Sigmoid colon (tissue), 6 donors: ENCODE measurements at regions not wholly inside any gene's neighbourhood (a gene's known extent, or its start where the extent isn't known, plus 50 kb on each side); places are given as distances from the start of the nearest gene placed in this dataset.

Source experiments
- DNase-seq: peaks from one replicate; pipeline ENCODE4 v3.0.0-alpha.2; 2019
- H3K27ac ChIP-seq, 4 donors: fragments of 200-600 bp; sonication (generic); one replicate each; pipeline ENCODE4 v1.5.1; 2016 to 2019; ENCODE audit warnings: mild to moderate bottlenecking in 1 of 4
- H3K27me3 ChIP-seq, 3 donors: fragments of 200-600 bp; sonication (generic); one replicate each; pipeline ENCODE4 v1.5.1; 2019; ENCODE audit warnings: mild to moderate bottlenecking in 1 of 3
- H3K36me3 ChIP-seq, 4 donors: fragments of 200-600 bp; sonication (generic); one replicate each; pipeline ENCODE4 v1.5.1; 2016 to 2019
- H3K4me1 ChIP-seq, 4 donors: fragments of 200-600 bp; sonication (generic); one replicate each; pipeline ENCODE4 v1.5.1; 2017 to 2019
- H3K4me3 ChIP-seq, 4 donors: fragments of 200-600 bp; sonication (generic); one replicate each; pipeline ENCODE4 v1.5.1; 2017 to 2019; ENCODE audit warnings: mild to moderate bottlenecking in 2 of 4, moderate library complexity in 1 of 4
- H3K9me3 ChIP-seq, 4 donors: fragments of 200-600 bp in 3 of 4; sonication (generic) in 3 of 4; one replicate each; pipeline versions ENCODE4 v1.5.1 to v1.6.1; 2013 to 2019
- EP300 ChIP-seq, 4 donors: sonication (generic); formaldehyde crosslinking; IDR thresholded peaks; one replicate each; pipeline ENCODE4 v1.6.1; 2017; ENCODE audit warnings: antibody characterized with exemption in 4 of 4
- POLR2A ChIP-seq, 2 donors: fragments of 450-650 bp; IDR thresholded peaks; one replicate each; pipeline ENCODE4 v1.6.1; 2016; ENCODE audit warnings: antibody characterized with exemption in 2 of 2, mild to moderate bottlenecking in 2 of 2, moderate library complexity in 2 of 2
- POLR2AphosphoS5 ChIP-seq, 4 donors: sonication (generic); formaldehyde crosslinking; IDR thresholded peaks; one replicate each; pipeline ENCODE4 v1.6.1; 2017; ENCODE audit warnings: antibody characterized with exemption in 4 of 4
- WGBS, 2 donors: extraction: QIAGEN DNeasy Blood & Tissue Kit; methylation state at CpG; one replicate each; pipeline ENCODE4 v1.1.7; 2013; 5-methylcytosine and 5-hydroxymethylcytosine counted together
- intact Hi-C: fragments of 100-400 bp; cut with DNase I; formaldehyde crosslinking; loops from one replicate; pipeline ENCODE4 v1.15.1; 2023
- TF ChIP-seq, protein P1 (sequence below), 4 experiments: fragments of 450-650 bp in 3 of 4; fragments of 200-600 bp in 1 of 4; IDR thresholded peaks; one replicate each; pipeline ENCODE4 v1.5.1; 2016 to 2019; ENCODE audit warnings: antibody characterized with exemption in 4 of 4, mild to moderate bottlenecking in 3 of 4, moderate library complexity in 2 of 4
- donor health status: healthy with polysubstance abuse.
- donor health status: healthy.

- H3K27me3 ChIP-seq: no peaks in the 10 kb centered on the region
- no peaks in the 10 kb centered on the region for H3K9me3 ChIP-seq
- H3K27ac ChIP-seq: no peak overlapping the region
- TF ChIP-seq POLR2AphosphoS5 (IDR thresholded peaks at IDR 0.05) (no peak), EP300 (IDR thresholded peaks at IDR 0.05) (no peak), POLR2A (IDR thresholded peaks at IDR 0.05) (no peak)
- TF ChIP-seq, protein P1, sequence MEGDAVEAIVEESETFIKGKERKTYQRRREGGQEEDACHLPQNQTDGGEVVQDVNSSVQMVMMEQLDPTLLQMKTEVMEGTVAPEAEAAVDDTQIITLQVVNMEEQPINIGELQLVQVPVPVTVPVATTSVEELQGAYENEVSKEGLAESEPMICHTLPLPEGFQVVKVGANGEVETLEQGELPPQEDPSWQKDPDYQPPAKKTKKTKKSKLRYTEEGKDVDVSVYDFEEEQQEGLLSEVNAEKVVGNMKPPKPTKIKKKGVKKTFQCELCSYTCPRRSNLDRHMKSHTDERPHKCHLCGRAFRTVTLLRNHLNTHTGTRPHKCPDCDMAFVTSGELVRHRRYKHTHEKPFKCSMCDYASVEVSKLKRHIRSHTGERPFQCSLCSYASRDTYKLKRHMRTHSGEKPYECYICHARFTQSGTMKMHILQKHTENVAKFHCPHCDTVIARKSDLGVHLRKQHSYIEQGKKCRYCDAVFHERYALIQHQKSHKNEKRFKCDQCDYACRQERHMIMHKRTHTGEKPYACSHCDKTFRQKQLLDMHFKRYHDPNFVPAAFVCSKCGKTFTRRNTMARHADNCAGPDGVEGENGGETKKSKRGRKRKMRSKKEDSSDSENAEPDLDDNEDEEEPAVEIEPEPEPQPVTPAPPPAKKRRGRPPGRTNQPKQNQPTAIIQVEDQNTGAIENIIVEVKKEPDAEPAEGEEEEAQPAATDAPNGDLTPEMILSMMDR (IDR thresholded peaks at IDR 0.05): no peak
- DNase-seq: no peak
- H3K36me3 ChIP-seq: no peaks in the 10 kb centered on the region
- no peak overlapping the region for H3K4me3 ChIP-seq
- H3K4me1 ChIP-seq: no peaks in the 10 kb centered on the region
- intact Hi-C loops: no loop called here
Observed at GRCh38 chr2:125371867-125372266, 1284.1 kb upstream of the GYPC start.

DNA sequence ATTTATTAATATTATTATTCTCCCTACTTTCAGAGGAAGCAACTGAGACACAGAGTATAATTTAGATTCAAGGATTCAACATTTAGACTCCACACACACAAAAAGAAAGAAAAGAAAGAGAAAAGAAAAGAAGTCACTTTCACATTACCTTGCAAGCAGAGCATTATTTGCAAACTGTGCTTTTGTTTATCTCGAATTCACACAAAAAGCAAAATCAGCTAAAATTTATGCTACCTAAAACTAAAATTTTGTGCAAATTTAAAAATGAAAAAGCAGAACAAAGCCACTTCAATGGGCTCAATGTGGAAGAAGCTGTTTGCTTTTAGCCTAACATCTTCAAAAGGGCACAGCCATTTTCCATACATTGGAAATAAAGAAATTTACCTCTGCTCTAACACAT, 1282.7 kb upstream of the GYPC start:
- intact Hi-C loops: no loop called here
- no peaks in the 10 kb centered on the region for H3K36me3 ChIP-seq
- H3K27ac ChIP-seq: no peak overlapping the region
- no peak for DNase-seq
- TF ChIP-seq EP300 (IDR thresholded peaks at IDR 0.05): no peak
- no peaks in the 10 kb centered on the region for H3K9me3 ChIP-seq
- no peaks in the 10 kb centered on the region for H3K27me3 ChIP-seq
- 74 to 84% methylated on average over 1 of the region's 1 CpG for WGBS, 2 donors
- no peak overlapping the region for H3K4me3 ChIP-seq
- H3K4me1 ChIP-seq: no peaks in the 10 kb centered on the region

DNA sequence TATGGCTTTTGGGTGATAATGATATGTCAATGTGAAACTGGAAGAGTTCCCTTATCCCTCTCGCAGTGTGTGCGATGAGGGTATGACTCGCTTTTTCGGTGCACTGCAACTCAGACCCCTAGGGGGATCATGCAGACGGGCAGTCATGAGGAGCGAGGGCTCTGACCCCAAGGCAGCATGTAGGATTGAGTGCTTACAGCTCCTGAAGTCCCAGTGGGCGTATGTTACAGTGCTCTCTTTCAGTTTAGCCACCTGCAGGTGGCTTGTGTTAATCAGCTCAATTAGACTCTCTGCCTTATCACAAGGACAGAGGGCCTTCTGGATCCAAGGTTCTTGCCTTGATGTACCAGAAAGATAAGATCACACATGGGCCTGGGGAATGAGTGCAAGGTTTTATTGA, 1269.9 kb upstream of the GYPC start:
- no peak for DNase-seq
- intact Hi-C loops: no loop called here
- H3K27ac ChIP-seq: no peak overlapping the region
- H3K27me3 ChIP-seq: no peaks in the 10 kb centered on the region
- no peaks in the 10 kb centered on the region for H3K9me3 ChIP-seq
- H3K4me1 ChIP-seq: no peaks in the 10 kb centered on the region
- H3K4me3 ChIP-seq: no peak overlapping the region
- TF ChIP-seq, protein P1 (IDR thresholded peaks at IDR 0.05): no peak
- 85 to 90% methylated on average over 7 of the region's 7 CpGs for WGBS, 2 donors
- H3K36me3 ChIP-seq: no peaks in the 10 kb centered on the region

GRCh38 chr2:125397535-125398251, 1258.3 kb upstream of the GYPC start:
- Histone ChIP-seq H3K4me1 (no peaks in the 10 kb centered on the region), H3K4me3 (no peak overlapping the region), H3K9me3 (no peaks in the 10 kb centered on the region), H3K27me3 (no peaks in the 10 kb centered on the region), H3K27ac (no peak overlapping the region), H3K36me3 (no peaks in the 10 kb centered on the region)
- TF ChIP-seq, protein P1 (IDR thresholded peaks at IDR 0.05): no peak
- no peak for TF ChIP-seq POLR2AphosphoS5 (IDR thresholded peaks at IDR 0.05)
- no peak for TF ChIP-seq POLR2A (IDR thresholded peaks at IDR 0.05)
- TF ChIP-seq EP300 (IDR thresholded peaks at IDR 0.05): no peak
- DNase-seq: no peak
- 89% methylated on average over 4 of the region's 4 CpGs for WGBS, 2 donors
- intact Hi-C loops: no loop called here

DNA sequence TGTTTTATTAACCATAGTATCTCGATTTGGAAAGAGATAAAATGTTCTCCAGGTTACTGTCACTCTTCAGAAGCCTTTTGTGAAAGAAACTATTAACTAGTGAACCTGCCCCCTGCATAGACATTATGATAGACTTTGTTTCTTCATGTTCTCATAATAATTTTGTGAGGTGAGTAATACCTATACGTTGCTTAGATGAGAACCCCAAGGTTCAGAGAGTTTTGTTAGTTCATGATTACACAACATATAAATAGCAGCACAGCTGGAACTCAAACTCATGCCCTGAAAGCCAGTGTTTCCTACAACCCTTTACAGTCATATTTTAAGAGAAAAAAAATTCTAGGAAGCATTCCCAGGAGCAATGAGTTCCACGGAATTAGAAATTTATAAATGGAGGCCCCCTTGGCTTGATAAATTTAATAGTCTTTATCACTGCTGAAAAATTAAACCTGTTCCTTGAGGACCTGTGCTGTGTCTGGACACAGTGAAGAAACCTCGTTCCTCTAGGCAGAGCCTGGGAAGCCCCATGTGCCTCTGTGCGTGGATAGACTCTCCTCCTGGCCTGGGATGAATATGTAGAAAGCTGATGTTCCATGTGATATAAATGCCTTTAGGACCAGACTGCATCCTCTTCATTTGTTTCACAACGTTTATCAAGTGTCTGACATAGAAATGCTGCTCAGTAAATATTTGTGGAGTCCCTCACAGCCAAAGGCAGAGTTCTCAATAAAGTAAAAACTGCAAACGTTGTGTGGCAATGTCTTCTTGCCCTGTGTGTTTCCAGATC, 1257.0 kb upstream of the GYPC start:
- no peaks in the 10 kb centered on the region for H3K36me3 ChIP-seq
- intact Hi-C loops: no loop called here
- H3K4me3 ChIP-seq: no peak overlapping the region
- no peak for TF ChIP-seq POLR2AphosphoS5 (IDR thresholded peaks at IDR 0.05)
- TF ChIP-seq EP300 (IDR thresholded peaks at IDR 0.05): no peak
- no peak for TF ChIP-seq POLR2A (IDR thresholded peaks at IDR 0.05)
- TF ChIP-seq, protein P1 (IDR thresholded peaks at IDR 0.05): no peak
- 60 to 62% methylated on average over 7 of the region's 7 CpGs for WGBS, 2 donors
- H3K27me3 ChIP-seq: no peaks in the 10 kb centered on the region
- no peaks in the 10 kb centered on the region for H3K9me3 ChIP-seq
- no peaks in the 10 kb centered on the region for H3K4me1 ChIP-seq
- no peak for DNase-seq
- no peak overlapping the region for H3K27ac ChIP-seq
